SKM-1 (cell line): ENCODE measurements at regions not wholly inside any gene's neighbourhood (a gene's known extent, or its start where the extent isn't known, plus 50 kb on each side); places are given as distances from the start of the nearest gene placed in this dataset.
"Not testable (repeated sequence)": the region's sequence is repeated elsewhere in the genome, so short reads cannot be mapped to it uniquely, and the experiment has no call there.

Experiments
- DNase-seq: peaks from one replicate; lab custom pipeline; 2025; ENCODE audit not compliant: unreplicated experiment; lab: John Stamatoyannopoulos, UW

DNA sequence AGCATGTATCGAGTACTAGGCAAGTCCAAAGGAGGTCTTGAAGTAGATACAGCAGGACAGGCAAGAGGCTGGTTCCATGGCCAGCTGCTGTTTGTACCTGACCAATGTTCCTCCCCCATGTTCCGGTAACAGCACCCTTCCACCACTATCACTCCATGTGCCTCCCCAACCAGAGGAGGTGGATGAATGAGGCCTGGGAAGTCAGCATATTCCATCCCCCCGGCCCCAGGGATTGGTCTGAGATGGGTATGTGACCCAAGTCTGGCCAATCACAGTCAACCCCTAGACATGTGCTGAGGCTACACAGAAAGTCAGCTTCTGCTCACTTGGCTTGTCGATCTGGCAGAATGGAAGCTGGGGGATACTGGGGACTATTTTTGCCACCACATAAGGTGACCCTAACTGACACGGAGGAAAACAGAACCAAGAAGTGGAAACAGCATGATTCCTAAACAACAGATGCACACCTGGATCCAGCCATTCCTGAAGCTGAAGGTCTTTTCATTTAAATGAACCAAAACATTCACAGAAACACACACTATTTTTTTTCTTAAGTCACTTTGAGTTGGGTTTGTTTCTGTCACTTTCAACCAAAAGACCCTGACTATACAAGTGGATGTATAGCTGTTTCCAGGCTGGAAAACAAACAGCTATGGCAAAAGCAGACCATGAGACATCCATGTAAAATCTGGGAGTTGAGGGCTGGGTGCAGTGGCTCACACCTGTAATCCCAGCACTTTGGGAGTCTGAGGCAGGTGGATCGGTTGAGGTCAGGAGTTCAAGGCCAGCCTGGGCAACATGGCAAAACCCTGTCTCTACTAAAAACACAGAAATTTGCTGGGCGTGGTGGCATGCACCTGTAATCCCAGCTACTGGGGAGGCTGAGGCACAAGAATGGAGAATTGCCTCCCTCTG is 70.4 kb upstream of the PTPN1 start:
- no peak for DNase-seq

DNA sequence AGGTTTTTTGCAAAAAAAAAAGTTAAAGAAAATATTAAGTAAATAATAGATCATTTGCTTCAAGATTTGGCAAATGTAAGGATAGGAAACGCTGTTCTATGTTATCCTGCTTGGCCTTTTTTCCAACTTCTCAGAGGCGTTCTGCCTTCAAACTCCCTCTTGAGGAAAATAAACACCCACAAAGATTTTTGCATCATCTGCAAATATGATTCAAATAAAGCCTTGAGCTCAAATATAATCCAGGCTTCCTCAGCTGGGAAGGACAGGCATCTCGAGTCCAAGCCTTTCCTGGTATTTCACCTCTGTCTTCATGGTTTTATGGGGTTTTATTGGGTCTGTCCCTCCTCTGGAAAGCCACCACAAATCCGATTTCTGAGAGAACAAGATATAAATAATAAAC is 67.7 kb upstream of the PTPN1 start:
- no peak for DNase-seq

DNA sequence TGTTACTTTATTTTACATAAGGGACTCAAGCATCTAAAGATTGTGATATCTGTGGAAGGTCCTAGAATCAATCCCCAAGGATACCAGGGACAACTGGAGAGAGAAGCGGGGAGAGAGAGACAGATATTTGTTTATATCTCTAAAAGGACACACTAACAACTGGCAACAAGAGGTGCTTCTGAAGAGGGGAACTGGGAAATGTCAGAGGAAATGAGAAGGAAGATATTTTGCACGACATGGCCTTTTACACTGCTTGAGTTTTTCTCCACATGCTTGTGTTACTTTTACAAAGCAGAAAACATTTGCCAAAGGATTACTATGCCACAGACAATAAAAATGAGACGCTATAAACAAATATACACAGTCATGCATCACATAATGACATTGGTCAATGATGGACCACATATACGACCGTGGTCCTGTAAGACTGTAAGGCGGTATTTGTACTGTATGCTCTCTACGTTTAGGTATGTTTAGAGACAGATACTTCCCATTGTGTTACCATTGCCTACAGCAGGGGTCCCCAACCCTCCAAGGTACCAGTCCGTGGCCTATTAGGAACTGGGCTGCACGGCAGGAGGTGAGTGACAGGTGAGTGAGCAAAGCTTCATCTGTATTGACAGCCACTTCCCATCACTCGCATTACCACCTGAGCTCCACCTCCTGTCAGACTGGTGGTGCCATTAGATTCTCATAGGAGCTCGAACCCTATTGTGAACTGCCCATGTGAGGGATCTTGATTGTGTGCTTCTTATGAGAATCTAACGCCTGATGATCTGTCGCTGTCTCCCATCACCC is 64.6 kb upstream of the PTPN1 start:
- DNase-seq, result no peak

DNA sequence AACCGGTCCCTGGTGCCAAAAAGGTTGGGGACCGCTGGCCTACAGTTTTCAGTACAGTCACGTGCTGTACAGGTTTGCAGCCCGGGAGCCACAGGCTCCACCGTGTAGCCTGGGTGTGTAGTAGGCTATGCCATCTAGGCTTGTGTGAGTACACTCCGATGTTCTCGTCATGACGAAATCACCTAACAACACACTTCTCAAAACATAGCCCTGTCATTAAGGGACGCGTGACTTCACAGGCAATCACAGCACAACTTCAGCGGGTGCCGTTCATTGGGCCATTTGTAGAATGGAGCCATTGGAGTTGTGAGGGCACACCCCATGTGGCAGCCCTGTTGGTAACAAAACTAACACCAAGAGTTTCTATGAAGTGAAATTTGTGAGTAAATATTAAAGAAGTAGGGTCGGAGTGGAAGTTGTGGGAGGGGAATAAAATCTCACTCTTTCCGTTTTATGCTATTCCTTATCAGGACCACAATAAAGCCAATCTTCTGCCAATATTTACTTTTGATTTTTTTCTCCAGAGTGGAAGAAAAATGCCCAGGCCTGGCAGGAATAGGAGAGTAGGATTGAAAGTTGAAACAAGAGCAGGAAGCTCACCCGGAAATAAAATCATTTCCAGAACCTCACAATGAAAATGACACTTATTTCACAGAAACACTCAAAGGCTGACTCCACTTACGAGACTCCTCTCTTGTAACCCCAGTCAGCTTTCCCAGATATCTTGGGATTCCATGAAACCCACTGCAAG is 63.7 kb upstream of the PTPN1 start:
- DNase-seq, result no peak

DNA sequence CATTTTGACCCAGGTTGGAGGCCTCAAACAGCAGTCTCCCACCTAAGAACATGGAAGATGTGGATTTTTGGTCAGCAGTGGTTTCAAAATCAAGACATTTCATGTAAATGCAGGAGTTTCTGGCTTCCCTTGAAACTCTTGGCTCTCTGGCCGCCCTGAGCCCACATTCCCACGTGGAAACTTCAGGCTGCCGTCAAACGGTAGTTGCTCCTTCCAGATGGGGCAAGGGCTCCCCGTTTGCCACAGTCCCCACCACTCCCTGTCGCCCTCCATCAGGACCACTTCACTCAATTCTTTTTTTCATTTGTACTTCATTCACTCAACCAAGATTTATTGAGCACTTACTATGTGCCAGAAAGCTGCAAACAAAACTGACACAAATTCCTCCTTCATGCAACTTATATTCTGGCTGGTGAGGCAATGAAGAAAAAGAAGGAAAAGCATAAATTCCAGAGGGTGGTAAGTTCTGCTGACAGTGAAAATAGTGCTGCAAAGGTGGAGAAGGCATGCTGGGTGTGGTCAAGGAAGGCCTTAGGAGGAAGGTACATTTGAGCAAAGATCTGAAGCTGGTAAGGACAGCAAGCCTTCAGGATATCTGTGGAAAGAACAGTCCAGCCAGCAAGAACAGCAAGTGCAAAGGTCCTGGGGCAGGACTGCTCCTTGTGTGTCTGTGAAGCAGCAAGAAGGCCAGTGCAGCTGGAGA is 62.9 kb upstream of the PTPN1 start:
- DNase-seq, result no peak

DNA sequence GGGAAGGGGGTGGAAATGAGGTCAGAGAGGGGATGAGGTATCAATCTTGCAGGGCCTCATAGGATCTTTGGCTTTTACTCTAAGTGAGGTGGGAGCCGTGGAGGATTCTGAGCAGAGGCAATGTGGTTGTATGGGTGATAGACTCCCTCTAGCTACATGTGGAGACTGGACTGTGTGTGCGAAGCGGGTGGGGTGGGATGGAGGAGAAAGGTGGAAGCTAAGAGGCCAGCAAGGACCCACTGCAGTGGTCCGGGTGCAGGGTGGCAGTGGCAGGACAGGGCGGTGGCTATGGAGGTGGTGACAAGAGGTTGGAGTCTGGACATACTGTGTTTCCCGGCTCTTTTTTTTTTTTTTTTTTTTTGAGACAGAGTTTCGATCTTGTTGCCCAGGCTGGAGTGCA is 62.4 kb upstream of the PTPN1 start:
- no peak for DNase-seq

DNA sequence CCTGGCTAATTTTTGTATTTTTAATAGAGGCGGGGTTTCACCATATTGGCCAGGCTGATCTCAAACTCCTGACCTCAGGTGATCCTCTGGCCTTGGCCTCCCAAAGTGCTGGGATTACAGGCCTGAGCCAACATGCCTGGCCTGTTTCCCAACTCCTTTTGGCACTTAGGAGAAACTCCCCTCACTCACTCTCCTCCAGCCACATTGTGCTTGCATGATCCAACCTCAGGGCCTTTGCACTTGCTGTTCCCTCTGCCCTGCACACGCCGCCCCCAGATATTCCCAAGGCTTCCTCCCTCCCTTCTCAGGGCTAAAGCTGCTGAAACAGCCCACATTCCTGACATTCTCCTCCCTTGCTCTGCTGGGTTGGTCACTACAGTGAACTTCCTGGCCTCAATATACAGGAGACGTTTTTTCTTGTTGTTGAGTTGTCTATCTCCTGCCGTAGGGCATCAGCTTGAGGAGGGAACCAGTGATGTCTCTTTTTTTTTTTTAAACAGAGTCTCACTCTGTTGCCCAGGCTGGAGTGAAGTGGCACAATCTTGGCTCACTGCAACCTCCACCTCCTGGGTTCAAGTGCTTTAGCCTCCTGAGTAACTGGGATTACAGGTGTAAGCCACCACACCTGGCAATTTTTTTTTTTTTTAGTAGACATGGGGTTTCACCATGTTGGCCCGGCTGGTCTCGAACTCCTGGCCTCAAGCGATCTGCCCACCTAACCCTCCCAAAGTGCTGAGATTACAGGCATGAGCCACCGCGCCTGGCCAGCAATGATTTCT is 61.4 kb upstream of the PTPN1 start:
- DNase-seq, result not testable (repeated sequence)

DNA sequence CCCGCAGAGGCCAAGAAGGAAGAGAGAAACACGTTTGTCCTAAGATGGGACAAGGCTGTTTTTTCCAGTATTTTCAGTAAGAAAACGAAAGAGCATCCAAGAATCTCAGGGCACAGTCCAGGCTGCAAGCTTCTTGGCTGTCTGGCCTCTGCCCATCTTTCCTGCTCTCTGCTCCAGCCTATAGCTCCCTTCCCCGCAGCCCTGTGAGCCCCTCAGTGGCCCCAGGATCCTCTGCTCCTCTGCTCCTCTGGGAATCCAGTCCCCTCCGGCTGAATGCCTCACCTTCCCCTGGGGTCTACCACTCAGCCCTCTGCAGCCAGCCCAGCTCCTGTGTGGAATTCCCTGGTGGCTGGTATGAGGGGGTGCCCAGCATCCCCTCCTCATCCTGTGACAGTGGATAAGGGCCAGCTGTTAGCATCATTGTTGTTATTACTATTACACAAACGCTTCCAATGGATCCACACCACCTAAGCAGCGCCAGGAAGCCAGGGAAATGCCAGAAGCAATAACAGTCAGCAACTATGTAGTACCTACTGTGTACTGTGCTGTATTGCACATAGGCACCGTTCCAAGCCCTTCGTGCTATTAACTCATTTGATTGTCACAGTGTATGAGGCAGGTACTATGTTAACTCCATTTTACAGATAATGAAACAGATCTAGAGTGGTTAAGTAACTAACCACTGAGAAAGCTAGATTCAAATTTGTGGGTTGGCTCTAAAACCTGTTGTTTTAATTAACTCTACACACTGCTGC is 60.3 kb upstream of the PTPN1 start:
- no peak for DNase-seq

DNA sequence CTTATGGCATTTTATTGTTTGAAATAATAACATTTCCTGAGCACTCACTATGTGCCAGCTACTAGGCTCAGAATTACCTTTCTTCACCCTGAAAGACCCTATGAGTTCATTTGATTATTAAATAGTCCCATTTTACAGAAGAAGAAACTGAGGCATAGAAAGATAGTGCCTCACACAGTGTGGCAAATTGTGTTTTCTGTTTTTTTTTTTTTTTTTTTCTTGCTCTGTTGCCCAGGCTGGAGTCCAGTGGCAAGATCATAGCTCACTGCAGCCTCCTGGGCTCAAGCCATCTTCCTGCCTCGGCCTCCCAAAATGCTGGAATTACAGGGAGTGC is 59.7 kb upstream of the PTPN1 start:
- no peak for DNase-seq

DNA sequence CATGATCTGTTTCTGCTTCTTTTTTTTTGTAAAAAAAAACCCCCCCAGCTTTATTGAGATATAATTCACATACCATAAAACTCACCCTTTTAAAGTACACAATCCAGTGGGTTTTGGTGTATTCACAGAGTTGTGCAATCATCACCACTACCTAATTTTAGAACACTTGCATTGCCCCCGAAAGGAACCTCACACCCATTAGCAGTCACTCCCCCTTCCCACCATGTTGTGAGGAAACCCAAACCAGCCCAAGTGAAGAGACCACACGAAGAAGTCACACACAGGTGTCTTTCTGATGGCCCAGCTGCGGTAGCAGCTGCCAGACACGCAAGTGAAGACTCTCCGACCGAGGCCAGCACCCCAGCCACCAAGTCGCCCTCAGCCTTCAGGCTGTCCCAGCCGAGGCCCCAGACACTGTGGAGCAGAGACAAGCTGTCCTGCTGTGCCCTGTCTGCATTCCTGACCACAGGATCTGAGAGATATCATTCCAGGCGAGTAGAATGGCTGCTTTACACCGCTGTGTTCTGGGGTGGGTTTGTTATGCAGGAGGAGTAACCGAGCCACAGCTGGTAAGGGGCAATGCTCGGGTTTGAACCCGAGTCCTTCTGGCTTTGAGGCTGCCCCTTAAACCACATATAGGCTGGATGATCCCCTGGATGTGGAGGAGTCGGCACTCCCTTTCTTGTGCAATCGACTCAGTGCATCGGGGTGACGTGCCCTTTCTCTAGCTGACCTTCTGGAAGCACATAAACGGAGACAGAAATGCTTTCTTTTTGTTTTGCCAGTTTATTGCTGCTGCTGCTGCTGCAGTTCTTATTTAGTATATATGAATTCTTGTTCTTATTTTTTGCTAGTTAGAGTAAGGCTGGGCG is 59.1 kb upstream of the PTPN1 start:
- no peak for DNase-seq

DNA sequence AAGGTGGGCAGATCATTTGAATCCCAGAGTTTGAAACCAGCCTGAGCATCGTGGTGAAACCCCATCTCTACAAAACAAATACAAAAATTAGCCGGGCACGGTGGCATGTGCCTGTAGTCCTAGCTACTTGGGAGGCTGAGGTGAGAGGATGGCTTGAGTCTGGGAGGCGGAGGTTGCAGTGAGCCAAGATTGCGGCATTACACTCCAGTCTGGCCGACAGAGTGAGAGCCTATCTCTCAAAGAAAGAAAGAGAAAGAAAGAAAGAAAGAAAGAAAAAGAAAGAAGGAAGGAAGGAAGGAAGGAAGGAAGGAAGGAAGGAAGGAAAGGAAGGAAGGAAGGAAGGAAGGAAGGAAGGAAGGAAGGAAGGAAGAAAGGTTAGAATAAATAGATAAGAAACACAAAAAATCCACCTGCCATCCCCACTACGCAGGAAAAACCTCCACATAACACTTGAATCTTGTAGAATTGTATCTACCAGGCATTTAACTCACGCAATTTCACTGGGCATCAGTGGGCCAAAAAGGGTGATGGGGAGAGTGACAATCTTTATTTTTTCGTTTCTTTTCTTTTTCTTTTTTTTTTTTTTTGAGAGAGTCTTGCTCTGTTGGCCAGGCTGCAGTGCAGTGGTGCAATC is 58.3 kb upstream of the PTPN1 start:
- not testable (repeated sequence) for DNase-seq

DNA sequence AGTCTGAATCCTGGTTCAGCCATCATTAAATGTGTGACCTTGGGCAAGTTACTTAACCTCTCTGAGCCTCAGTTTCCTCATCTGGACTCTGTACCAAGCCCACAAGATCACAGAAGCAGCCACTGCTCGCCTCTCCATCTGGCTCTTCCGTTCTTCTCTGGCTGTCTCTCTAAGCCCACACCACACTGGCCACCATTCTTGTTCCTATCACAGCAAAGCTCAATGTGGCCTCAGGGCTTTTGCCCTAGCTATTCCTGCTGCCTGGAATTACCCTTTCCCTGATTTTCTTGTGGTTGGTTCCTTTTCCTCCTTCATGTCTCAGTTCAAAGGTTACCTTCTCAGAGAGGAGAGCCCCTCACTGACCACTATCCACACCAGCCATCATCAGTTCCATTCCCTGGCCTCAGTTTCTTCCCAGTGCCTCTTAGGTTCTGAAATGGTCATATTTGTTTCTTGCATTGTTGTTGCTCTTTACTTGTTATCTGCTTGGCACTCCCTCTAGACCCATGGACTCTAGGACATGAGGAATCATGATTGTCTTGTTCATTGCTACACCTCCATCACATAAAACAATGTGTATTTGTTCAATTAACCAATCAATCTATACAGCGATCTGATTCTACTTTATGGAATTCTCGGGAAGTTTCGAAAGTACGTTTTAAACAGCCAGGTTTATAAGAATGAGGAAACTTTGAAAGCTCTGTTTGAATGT is 56.5 kb upstream of the PTPN1 start:
- DNase-seq, result no peak

DNA sequence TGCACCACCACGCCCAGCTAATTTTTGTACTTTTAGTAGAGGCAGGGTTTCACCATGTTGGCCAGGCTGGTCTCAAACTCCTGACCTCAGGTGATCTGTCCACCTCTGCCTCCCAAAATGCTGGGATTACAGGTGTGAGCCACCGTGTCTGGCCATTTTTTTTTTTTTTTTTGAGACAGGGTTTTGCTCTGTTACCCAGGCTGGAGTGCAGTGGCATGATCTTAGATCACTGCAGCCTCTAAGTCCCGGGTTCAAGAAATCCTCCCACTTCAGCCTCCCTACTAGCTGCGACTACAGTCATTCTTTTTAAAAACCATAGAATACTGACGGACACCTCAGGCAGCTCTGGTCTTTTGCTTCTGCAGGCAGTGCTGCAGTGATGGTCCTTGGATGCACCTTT is 54.9 kb upstream of the PTPN1 start:
- not testable (repeated sequence) for DNase-seq

DNA sequence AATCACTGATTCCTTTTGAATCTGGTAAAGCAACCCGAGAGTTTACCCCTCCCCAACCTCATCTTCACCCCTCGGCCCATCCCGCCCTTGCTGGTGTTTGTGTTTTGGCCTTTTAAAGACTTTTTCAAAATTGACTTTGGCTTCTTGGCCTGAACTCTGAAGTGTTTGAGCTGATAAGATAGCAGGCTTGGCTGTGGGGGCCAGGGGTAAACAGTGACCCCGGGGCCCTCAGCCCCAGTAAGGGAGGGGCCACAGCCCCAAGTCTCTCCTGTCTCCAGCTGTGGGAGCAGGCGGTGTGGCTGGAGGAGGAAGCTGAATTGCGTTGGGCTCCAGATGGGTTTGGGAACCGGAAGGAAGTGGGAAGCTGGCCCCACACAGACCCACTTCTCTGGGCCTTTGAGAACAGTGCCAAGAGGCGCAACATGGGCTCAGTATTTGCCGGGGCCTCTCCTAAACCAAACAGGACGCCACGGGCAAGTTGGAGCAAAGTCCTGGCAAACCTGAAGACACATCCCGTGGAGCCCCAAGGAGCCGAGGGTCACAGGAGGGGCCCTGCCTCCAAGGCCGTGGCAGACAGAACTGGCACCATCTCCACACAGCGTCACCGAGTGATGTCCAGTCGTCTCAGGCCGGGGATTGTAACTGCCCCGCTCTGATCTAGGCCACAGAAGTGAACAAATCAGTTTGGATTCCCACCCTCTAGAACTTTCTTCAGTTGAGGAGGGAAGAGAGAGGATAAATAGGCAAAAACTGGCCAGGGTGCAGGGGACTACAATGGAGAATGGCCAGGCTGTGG is 54.3 kb upstream of the PTPN1 start:
- no peak for DNase-seq

DNA sequence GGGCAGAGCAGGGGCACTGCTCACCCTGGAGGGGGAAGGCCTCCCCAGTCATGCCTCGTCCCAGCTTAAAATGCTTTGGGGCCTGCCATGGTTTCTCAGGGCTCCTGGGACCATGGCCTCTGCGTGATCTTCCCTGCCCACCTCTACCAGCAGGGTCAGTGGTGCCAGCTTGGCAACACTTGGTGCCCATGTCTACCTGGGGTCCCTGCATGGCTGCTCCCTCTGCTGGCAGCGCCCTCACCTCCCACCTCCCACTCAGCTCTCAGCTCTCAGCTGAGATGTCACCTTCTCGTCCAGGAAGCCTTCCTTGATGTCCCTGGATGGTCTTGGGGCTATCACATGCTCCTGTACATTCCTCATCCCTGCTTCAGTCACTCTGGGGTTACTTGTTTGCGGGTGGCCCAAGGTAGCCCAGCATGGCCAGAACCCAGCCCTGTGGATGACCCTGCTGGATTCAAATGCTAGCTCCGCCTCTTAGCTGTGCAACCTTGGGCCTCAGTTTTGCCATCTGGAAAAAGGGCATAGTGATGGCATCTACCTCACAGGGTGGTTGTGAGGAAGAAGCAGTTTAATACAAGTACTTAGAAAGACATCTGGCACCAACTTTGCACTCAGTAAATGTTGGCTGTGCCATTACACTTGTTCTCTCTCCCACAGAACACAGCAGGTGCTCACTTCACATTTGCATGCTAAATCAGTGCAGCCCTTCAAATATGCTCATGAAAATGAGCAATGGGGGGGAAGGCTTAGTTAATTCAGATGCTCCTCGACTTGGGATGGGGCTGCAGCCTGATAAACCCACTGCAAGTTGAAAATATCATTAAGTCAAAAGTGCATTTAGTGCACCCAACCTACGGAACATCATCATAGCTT is 53.5 kb upstream of the PTPN1 start:
- DNase-seq, result no peak
